NCI-H226 (cell line): ENCODE measurements at regions not wholly inside any gene's neighbourhood (a gene's known extent, or its start where the extent isn't known, plus 50 kb on each side); places are given as distances from the start of the nearest gene placed in this dataset.
A peak's percentile ranks its signal among the peaks of the same experiment; 100 is the strongest.
"Not testable (repeated sequence)": the region's sequence is repeated elsewhere in the genome, so short reads cannot be mapped to it uniquely, and the experiment has no call there.

Experiments
- DNase-seq: peaks from one replicate; pipeline ENCODE4 v3.0.0-alpha.2; 2015

DNA sequence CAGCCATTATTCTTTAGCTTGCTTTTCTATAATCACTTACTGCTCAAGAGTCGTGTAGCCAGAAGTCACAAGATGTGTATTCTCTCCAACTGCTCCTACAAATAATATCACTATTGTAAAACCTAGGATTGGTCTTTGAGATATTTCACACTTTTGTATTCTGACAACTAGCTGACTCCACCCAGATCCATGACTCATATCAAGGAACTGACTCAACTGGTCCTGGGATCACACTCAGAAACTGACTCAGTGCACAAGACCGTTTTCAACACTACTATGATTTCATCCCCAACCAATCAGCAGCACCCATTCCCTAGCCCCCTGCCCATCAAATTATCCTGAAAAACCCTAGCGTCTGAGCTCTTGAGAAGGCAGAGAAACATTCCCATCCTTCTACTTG, 56.5 kb upstream of the ORC5 start:
- DNase-seq = peak; percentile 5

DNA sequence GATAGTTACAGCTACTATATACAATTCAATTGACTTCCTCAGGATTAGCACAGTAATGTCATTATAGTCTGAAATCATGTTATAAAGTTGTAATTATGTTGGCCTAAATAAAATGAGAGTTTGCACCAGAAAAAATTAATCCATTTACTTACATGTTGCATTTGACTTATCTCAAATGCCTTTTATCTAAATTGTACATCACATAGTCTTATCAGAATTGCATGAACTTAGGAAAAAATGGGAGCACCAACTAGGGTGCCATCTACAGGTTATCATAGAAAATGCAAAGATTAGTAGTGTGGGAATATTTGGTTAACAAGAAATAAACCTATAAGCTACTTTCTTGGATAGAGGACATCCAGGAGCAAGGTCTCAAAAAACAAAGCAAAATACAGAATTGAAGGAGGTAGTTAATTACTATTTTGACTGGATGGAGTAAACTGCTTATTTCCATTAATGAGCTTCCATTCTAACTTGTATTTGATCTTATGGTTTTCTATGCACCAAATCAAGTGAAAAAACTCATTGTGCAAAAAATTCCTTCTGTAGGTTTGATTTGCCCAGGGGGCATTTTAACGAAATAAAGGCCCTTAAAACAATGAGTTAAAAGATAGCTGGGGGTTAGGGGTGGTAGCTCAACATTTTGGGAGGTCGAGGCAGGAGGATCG, 60.0 kb upstream of the ORC5 start:
- no peak for DNase-seq

DNA sequence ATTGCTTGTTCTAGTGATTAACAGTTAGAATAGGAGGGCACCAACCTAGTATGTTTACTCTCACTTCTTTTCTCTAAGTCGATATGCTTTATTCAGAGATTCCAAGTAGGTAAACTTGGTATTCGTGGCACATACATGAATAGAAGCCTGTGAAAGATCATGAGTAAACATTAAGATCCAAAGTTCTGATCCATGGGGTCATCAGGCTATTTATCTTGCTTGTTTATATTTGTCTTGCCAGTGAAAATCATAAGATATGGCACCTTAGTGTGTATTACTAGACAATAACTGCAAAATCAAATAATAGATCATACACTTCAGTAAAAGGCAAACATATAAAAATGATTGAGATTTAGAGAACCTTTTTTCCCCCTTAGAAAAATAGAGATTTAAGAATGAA, 56.5 kb upstream of the LHFPL3 start:
- DNase-seq = no peak

DNA sequence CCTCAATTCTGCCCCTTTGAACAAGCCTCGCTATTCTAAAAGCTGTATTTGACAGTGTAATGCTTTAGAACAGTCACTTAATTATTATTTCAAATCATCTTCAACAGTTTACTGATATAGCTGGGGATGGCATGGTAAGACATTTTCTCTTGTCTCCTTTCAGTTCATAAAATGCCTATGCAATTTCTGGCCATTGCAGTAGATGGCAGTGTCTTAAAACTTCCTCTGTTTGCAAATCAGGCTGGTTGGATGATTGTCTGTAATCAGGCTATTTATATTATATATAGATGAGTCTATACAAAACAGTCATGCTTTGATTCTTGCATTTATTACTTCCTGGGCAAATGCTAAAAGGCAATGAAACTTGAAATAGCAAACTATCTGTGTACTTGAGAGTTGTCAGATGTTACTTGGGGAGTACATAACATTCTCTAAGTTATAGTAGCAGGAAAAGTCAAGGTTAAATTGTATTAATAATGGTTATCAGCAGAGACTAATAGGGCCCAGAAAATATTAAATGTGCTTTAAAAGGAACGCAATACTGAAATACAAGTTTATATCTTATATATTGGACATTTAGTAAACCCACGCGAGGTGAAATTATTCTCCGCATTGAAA, 55.5 kb upstream of the LHFPL3 start:
- DNase-seq = peak; percentile 5

DNA sequence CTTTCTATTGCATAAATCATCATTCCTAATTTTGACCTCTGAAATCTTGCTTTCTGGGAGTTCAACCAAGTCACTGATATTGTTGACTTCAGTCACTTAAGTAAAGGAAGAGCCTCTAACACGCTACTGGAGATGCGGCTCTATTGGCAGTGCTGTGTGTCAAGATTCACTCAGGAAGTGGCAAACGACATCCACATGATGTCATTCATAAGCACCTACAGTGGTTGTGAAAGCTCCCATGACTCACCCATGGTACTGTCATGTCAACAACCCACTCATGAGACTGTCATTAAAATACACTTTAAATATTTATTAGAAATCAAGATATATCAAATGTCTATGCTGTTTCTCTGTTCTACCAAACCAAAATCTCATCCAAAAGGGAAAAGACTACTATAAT, 52.5 kb upstream of the LHFPL3 start:
- no peak for DNase-seq

DNA sequence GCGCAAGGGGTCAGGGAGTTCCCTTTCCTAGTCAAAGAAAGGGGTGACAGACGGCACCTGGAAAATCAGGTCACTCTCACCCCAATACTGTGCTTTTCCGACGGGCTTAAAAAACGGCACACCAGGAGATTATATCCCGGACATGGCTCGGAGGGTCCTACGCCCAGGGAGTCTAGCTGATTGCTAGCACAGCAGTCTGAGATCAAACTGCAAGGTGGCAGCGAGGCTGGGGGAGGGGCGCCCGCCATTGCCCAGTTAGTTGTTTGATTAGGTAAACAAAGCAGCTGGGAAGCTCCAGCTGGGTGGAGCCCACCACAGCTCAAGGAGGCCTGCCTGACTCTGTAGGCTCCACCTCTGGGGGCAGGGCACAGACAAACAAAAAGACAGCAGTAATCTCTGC, 51.7 kb upstream of the LHFPL3 start:
- not testable (repeated sequence) for DNase-seq
